ENCODE measurements at regions not wholly inside any gene's neighbourhood (a gene's known extent, or its start where the extent isn't known, plus 50 kb on each side); places are given as distances from the start of the nearest gene placed in this dataset.

- no peak overlapping the region for H3K4me3 ChIP-seq (ENCODE audit: low read length)
- no peaks in the 10 kb centered on the region for H3K9me3 ChIP-seq (ENCODE audit: control insufficient read depth, insufficient read depth, low read length)
- no peaks in the 10 kb centered on the region for H3K79me2 ChIP-seq (ENCODE audit: control insufficient read depth, low read length)
- H4K20me1 ChIP-seq (ENCODE audit: control insufficient read depth, insufficient read depth, low read depth, low read length), result no peaks in the 10 kb centered on the region
- no peaks in the 10 kb centered on the region for H3K4me1 ChIP-seq (ENCODE audit: control insufficient read depth, low read length)
- H3K9me2 ChIP-seq (replicated peaks; ENCODE audit: control insufficient read depth, low read length), result no peaks in the 10 kb centered on the region
- H3F3A ChIP-seq (ENCODE audit: control insufficient read depth, insufficient read depth), result no peaks in the 10 kb centered on the region
- TF ChIP-seq EZH2phosphoT487 (IDR thresholded peaks at IDR 0.05; ENCODE audit: borderline replicate concordance, low read length), result no peak
- TF ChIP-seq, protein P1, sequence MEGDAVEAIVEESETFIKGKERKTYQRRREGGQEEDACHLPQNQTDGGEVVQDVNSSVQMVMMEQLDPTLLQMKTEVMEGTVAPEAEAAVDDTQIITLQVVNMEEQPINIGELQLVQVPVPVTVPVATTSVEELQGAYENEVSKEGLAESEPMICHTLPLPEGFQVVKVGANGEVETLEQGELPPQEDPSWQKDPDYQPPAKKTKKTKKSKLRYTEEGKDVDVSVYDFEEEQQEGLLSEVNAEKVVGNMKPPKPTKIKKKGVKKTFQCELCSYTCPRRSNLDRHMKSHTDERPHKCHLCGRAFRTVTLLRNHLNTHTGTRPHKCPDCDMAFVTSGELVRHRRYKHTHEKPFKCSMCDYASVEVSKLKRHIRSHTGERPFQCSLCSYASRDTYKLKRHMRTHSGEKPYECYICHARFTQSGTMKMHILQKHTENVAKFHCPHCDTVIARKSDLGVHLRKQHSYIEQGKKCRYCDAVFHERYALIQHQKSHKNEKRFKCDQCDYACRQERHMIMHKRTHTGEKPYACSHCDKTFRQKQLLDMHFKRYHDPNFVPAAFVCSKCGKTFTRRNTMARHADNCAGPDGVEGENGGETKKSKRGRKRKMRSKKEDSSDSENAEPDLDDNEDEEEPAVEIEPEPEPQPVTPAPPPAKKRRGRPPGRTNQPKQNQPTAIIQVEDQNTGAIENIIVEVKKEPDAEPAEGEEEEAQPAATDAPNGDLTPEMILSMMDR (IDR thresholded peaks at IDR 0.05; ENCODE audit: low read depth, low read length, poor library complexity, severe bottlenecking), result no peak
- no peak overlapping the region for H3K27ac ChIP-seq (ENCODE audit: low read depth, low read length)
- no peaks in the 10 kb centered on the region for H3K36me3 ChIP-seq (ENCODE audit: control insufficient read depth, low read length)
- no peak overlapping the region for H3K4me2 ChIP-seq (ENCODE audit: low read length)
- H3K27me3 ChIP-seq (ENCODE audit: control insufficient read depth, low read length), result no peaks in the 10 kb centered on the region
Observed at GRCh38 chr18:37956020-37956419, 390.4 kb upstream of the CELF4 start.

DNA sequence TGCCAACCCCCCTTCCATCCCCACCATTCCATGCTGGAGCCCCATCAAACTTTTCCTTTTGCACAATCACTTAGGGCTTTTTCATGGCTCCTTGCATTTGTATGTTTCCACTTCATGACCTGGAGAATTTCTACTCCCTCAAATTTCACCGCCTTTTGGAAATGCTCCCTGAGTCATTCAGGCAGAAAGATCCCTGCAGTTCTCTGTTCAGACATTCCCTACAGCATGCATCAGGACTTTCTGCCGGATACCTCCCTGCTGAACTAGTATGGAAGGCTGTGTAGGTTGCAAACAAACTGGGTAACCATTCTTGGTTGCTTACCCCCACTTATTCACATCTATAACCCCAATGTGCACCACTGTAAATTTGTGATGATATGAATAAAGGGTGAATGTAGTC is 389.6 kb upstream of the CELF4 start:
- no peak overlapping the region for H3K4me3 ChIP-seq (ENCODE audit: low read length)
- TF ChIP-seq EZH2phosphoT487 (IDR thresholded peaks at IDR 0.05; ENCODE audit: borderline replicate concordance, low read length), result no peak
- TF ChIP-seq, protein P1 (IDR thresholded peaks at IDR 0.05; ENCODE audit: low read depth, low read length, poor library complexity, severe bottlenecking), result no peak
- H3K27me3 ChIP-seq (ENCODE audit: control insufficient read depth, low read length), result no peaks in the 10 kb centered on the region
- H3K4me1 ChIP-seq (ENCODE audit: control insufficient read depth, low read length), result no peaks in the 10 kb centered on the region
- H3K4me2 ChIP-seq (ENCODE audit: low read length), result no peak overlapping the region
- H3K36me3 ChIP-seq (ENCODE audit: control insufficient read depth, low read length), result no peaks in the 10 kb centered on the region
- H3K27ac ChIP-seq (ENCODE audit: low read depth, low read length), result no peak overlapping the region
- no peaks in the 10 kb centered on the region for H3K9me2 ChIP-seq (replicated peaks; ENCODE audit: control insufficient read depth, low read length)
- H3K79me2 ChIP-seq (ENCODE audit: control insufficient read depth, low read length), result no peaks in the 10 kb centered on the region
- no peaks in the 10 kb centered on the region for H3F3A ChIP-seq (ENCODE audit: control insufficient read depth, insufficient read depth)
- H4K20me1 ChIP-seq (ENCODE audit: control insufficient read depth, insufficient read depth, low read depth, low read length), result no peaks in the 10 kb centered on the region
- H3K9me3 ChIP-seq (ENCODE audit: control insufficient read depth, insufficient read depth, low read length), result no peaks in the 10 kb centered on the region

GRCh38 chr18:37953876-37954275 is 388.3 kb upstream of the CELF4 start:
- TF ChIP-seq EZH2phosphoT487 (IDR thresholded peaks at IDR 0.05; ENCODE audit: borderline replicate concordance, low read length), result no peak
- TF ChIP-seq, protein P1 (IDR thresholded peaks at IDR 0.05; ENCODE audit: low read depth, low read length, poor library complexity, severe bottlenecking), result no peak

DNA sequence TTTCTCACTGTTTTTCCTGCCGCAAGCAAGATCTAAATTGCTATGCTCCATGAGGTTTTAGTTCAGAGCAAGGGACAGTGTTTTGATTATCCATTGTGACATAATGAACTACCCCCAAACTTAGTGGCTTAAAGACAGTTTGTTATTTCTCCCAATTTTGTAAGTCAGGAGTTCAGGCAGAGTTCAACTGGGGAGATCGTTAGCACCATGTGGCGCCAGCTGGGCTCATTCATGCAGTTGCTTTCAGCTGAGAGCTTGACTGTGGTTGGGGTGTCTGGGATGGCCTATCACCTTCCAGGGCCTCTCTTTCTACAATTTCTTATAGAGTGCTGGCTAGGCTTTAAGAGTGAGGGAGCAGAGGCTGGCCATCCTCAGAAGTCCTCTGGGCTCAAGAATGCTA is 382.9 kb upstream of the CELF4 start:
- Histone ChIP-seq H3K79me2 (ENCODE audit: control insufficient read depth, low read length) (no peaks in the 10 kb centered on the region), H3K9me2 (replicated peaks; ENCODE audit: control insufficient read depth, low read length) (no peaks in the 10 kb centered on the region), H3K27me3 (ENCODE audit: control insufficient read depth, low read length) (no peaks in the 10 kb centered on the region), H3K27ac (ENCODE audit: low read depth, low read length) (no peak overlapping the region), H3K4me2 (ENCODE audit: low read length) (no peak overlapping the region), H3K4me3 (ENCODE audit: low read length) (no peak overlapping the region), H3K9me3 (ENCODE audit: control insufficient read depth, insufficient read depth, low read length) (no peaks in the 10 kb centered on the region), H3K4me1 (ENCODE audit: control insufficient read depth, low read length) (no peaks in the 10 kb centered on the region), H4K20me1 (ENCODE audit: control insufficient read depth, insufficient read depth, low read depth, low read length) (no peaks in the 10 kb centered on the region), H3F3A (ENCODE audit: control insufficient read depth, insufficient read depth) (no peaks in the 10 kb centered on the region), H3K36me3 (ENCODE audit: control insufficient read depth, low read length) (no peaks in the 10 kb centered on the region)
- TF ChIP-seq, protein P1 (IDR thresholded peaks at IDR 0.05; ENCODE audit: low read depth, low read length, poor library complexity, severe bottlenecking), result no peak
- no peak for TF ChIP-seq EZH2phosphoT487 (IDR thresholded peaks at IDR 0.05; ENCODE audit: borderline replicate concordance, low read length)

More at GRCh38 chr18:37953876-37954275, 388.3 kb upstream of the CELF4 start:
- H3K27ac ChIP-seq (ENCODE audit: low read depth, low read length), result no peak overlapping the region
- no peaks in the 10 kb centered on the region for H3K36me3 ChIP-seq (ENCODE audit: control insufficient read depth, low read length)
- H3K9me3 ChIP-seq (ENCODE audit: control insufficient read depth, insufficient read depth, low read length), result no peaks in the 10 kb centered on the region
- H3K4me2 ChIP-seq (ENCODE audit: low read length), result no peak overlapping the region
- H3F3A ChIP-seq (ENCODE audit: control insufficient read depth, insufficient read depth), result no peaks in the 10 kb centered on the region
- H3K27me3 ChIP-seq (ENCODE audit: control insufficient read depth, low read length), result no peaks in the 10 kb centered on the region
- no peak overlapping the region for H3K4me3 ChIP-seq (ENCODE audit: low read length)
- H4K20me1 ChIP-seq (ENCODE audit: control insufficient read depth, insufficient read depth, low read depth, low read length), result no peaks in the 10 kb centered on the region
- no peaks in the 10 kb centered on the region for H3K4me1 ChIP-seq (ENCODE audit: control insufficient read depth, low read length)
- H3K9me2 ChIP-seq (replicated peaks; ENCODE audit: control insufficient read depth, low read length), result no peaks in the 10 kb centered on the region
- no peaks in the 10 kb centered on the region for H3K79me2 ChIP-seq (ENCODE audit: control insufficient read depth, low read length)

All from DOHH2 (cell line).